GM18519 (cell line): ENCODE measurements at regions not wholly inside any gene's neighbourhood (a gene's known extent, or its start where the extent isn't known, plus 50 kb on each side); places are given as distances from the start of the nearest gene placed in this dataset.

ENCODE experiments used
- ATAC-seq: cut with Tn5 transposase; IDR thresholded peaks from one replicate; pipeline ENCODE4 v1.9.1; 2021; ENCODE audit warnings: mild to moderate bottlenecking, moderate library complexity; ENCODE audit not compliant: unreplicated experiment, low FRiP score

DNA sequence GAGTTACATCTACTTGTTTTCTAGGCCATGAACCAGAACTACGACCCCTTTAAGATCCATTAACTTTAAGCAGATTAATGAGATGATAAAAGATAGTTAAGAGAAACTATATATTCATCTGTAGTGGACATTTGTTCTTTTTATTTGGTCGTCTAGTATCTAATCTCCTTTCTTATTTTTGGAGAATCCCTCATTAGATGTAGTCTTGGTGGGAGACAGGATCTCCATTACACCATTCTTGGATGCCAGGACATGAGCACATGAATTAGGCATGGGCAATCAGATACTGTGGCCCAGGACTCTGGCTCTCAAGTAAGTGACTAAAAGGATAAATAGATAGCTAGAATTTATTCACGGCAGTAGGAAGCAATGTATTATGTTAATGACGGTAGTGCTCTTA lies 245.0 kb downstream of the ATP23 start:
- no peak for ATAC-seq

DNA sequence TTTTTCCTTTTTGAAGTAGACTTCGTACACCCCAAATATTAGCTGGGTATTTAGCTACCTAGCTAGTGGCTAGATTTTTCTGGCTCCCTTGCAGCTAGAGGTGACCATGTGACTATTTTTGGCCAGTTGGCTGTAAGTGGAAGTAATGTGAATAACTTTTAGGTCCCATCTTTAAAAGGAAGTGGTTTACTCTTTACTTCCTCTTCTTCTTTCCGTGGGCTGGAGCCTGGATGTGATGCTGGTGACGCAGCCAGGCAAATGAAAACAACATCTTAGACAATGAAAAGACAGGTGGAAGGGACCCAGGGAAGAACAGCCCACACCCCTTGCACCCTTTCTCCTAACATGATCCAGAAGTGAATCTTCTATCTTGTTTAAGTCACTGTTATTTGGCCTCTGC lies 245.5 kb downstream of the ATP23 start:
- ATAC-seq, result no peak

DNA sequence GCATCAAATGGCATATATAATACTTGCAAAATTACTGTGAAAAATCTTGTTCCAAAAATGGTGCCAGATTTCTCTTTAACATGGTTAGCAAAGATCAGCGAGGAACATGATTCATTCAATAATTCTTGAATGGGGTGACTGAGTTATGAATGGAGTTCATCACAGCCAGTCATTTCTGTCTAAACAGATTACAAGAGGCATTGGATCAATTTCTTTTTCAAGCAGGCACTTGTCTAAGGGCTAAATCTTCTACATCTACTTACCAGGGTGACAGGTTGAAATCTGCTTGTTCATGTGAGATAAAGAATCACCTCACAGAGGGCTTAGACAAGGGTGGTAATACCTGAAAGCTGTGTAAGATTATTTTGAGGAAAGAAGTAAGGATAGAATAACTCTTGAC lies 247.7 kb downstream of the ATP23 start:
- no peak for ATAC-seq

DNA sequence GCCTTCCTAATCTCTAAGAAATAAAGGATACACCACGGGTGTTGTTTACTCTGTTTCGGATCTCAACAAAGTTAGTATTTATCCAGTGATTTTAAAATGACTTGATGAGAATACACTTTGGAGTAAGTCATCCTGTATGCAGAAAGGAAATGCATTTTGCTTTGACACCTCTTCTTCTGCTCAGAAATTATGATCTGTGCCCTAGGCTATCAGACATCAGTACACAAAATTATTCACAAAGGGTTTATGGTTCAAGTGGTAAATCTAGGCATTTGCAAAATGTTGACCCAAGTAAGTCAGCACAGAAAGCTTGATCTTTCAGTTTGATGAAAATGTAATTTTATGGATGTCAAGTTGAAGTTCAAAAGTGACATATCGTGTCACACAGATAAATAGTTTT lies 248.5 kb downstream of the ATP23 start:
- ATAC-seq, result no peak

DNA sequence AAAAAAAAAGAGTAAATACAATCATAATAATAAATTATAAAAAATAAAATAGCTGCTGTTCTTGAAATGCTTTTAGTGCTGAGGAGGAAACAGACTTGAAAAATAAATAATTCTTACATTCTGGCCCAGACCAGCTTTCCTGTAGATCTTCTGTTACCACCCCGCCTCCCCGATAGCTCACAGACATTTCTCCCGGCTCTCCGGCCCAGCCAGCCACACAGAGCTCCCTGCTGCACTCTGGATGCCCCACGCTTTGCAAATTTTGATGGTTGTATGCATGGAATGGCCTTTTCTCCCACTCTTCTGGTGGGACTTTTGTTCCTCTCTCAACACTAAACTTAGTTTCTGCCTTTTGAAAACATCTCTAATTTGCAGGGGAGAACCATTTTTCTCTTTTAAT lies 249.3 kb downstream of the ATP23 start:
- no peak for ATAC-seq

DNA sequence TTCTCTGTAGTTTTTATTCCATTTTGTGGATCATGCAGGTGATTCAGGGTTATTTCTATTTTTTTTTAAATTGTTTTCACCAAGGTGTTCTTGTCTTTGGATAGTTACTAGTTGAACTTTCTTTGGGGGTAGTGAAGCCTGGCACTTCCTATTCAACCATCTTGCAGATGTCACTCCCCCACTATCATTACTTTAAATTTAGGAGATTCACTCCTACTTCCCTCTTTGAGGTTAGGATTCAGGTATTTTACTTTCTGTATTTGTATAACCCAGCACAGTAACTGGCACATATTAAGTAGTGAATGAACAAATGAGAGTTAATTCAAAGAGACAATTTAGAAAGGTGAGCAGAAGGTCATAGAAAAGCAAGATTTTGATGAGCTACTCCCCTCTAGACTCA lies 255.6 kb downstream of the ATP23 start:
- ATAC-seq, result no peak

DNA sequence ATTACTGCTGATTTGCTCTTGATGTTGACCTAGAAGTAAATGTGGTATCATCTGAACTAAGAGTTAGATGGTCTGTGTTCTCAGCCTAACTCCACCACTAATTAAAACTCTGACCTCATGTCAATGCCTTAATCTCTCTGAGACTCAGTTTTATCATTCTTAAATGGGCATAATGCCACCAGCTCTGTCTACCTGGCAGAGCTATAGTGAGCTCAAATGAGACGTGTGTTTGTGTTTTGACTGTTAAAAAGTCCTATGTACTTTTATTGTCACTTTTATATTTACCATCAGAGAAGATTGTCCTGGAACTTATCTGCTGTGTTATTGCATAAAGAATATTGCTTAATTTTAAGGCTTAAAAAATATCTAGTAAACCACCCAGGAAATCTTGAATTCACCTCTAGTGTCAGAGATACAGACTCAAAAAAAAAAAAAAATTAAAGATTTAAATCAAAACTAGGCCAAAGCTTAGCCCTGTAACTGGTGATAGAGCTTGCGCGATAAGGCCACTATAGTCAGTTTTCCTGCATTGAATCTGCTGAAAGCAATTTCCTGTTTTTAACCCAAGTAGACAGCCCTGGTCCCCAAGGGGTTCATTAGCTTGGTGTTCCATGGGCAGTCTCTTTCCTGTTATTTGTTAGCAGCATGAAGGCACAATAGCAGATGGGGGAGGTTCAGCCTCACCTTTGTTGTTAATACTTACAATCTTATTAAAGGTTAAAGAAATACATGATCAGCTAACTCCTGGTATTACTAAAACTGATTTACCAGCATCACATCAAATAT lies 261.8 kb downstream of the ATP23 start:
- no peak for ATAC-seq

DNA sequence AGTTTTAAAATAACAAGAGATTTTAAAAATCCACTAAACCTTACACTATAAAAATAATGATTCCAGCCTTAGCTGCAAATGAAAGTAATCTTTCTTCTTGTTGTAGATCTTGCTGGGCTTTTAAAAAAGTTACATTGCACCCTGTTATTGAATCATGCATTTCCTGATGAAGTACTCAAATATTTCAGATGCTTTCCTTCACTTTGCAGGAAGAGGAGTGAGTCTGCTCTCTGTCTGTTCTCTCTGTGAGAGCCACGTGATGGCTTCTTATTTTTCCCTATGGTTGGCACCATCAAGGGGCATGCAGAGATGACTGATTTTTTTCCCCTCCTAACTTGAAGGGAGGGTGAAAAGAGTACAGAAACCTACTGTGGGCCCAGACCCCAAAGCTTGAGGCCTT lies 262.7 kb downstream of the ATP23 start:
- no peak for ATAC-seq

DNA sequence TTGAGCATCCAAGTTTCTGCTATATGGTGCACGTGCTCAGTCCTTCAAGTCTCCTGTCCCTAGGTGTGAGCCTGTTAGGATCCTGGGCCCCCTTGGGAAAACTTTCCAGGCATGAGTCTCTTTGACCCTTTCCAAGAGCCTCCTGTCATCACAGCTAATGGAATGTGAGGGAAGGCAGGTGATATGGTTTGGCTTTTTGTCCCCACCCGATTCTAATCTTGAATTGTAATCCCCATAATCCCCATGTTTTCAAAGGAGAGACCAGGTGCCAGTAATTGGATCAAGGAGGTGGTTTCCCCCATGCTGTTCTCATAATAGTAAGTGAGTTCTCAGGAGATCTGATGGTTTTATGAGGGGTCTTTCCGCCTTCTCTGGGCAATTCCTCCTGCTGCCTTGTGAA lies 265.5 kb downstream of the ATP23 start:
- ATAC-seq, result no peak

DNA sequence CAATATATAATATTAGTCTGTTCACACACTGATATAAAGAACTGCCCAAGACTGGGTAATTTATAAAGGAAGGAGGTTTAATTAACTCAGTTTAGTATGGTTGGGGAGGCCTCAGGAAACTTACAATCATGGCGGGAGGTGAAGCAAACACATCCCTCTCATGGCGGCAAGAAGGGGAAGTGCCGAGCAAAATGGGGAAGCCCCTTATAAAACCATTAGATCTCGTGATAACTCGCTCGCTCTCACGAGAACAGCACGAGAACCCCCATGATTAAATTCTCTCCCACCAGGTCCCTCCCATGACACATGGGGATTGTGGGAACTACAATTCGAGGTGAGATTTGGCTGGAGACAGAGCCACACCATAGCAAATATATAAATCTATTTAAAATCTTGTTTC lies 269.8 kb downstream of the ATP23 start:
- no peak for ATAC-seq

DNA sequence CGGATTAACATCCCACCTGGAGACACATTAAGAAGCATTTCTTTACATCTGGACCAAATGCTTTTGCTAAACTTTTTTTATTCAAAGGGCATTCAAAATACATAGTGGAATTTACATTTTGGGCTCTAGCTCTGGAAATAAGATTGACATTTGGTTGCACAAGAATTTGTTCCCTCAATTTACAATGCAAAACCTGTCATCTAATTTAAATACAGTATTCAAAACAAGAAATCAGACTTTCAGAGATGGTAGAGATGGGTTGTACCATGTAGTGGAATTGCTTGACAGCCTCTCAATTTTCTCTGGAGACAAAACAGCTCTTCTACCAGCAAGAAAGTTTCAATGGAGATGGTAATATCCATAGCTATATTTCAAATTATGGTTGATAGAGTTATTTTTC lies 275.8 kb downstream of the ATP23 start:
- no peak for ATAC-seq

DNA sequence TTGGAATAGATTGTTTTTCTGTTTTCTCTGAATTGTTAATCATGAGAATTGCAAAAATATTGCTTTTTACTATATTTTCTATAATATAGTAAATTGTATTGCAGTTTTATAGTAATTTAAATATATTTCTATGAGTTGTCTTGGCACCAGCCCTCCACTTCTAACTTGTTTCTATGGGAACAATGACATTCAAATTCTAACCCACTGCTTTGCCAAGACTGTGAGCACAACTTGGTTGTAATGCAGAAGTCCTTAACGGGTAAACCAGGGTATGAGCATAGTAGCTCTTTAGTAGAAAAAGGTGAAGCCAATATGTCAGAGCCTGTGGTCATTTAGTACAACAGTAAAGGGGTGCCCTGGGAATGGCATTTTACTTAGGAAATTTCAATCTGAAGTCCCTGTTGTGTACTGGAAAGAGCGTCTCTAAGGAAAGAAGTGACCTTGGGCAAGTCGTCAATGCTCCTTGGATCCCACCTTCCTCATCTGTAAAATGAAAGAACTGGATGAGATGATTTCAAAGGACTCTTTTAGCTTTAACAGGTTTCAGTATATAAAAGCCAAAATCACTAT lies 283.3 kb downstream of the ATP23 start:
- ATAC-seq, result no peak

DNA sequence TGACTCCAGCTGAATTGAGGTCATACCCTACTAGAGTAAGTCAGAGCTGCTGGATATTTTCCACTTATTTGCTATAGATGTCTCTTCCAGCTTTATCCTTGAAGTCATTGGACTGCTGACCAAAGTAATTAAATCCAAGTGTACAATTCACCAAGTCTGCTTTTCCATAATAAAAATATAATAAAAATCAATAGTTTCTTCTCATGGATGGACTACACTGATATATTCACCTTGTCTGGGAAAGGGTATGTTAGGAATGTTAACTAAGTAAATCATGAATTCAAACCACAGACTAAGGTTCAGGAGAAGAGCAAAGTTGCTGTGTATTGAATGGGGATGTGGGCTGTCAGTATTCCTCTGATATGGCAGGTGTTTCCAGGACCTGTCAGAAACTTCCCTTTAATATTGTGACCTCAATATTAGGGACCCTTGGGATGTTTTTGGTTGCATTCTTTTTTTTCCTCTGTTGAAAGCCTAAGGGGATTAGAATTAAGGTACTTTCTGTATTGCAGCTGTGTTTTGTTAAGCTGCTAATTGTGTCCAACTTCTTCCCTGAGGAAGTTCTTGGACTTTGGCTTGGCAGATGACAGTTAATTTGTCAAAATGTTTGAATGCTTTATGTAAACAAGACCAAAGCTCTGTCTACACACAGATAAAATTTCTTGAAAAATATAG lies 284.0 kb downstream of the ATP23 start:
- no peak for ATAC-seq

DNA sequence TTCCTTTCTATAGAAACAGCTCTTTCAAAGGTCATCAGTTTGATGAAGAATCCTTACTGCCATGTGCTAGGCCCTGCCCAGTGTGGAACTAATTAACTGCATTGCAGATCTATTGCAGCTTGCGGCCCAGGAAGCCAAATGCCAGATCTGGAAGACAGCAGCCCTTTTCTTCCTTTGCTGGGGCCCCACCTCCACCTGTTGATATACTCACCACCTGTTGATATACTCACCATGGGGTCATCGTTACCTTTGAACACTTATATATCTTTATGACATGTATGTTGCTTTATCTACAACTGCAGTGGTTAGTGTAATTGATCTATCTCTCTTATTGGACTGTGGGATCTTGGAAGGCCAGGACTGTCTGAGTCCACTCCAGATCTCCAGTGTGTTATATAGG lies 292.5 kb downstream of the ATP23 start:
- ATAC-seq, result no peak

DNA sequence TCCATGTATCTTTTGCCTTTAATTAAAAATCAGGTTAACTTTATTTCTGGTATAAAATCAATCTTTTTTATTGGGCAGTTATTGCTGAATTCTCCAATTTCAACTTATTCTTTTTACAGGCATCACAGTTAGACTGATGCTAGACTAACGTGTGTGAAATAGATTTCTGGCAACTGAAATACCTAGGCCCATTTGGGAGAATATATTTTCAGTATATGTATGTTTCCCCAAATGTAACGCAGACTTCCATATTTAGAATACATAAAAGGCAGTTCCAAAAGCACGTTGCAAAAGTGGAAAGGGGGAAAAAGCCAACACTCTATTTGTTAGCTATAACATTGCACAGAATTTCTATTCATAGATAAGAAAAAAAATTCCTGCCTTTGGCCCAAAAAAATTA lies 297.0 kb downstream of the ATP23 start:
- ATAC-seq, result no peak

DNA sequence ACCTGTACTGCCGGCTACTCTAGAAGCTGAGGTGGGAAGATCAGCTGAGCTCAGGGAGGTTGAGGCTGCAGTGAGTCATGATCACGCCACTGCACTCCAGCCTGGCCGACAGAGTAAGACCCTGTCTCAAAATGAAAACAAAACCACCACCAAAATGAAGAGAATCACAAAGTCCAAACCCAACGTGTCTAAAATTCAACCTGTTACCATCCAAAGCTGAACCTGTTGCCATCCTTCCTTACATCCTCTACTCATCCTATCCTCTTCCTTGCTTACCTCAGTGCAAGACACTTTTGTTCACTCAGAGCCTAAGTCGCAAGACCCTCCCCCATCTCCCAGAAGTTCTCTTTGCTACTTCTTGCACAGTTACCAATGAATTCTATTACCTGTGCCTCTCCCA lies 299.7 kb downstream of the ATP23 start:
- no peak for ATAC-seq

DNA sequence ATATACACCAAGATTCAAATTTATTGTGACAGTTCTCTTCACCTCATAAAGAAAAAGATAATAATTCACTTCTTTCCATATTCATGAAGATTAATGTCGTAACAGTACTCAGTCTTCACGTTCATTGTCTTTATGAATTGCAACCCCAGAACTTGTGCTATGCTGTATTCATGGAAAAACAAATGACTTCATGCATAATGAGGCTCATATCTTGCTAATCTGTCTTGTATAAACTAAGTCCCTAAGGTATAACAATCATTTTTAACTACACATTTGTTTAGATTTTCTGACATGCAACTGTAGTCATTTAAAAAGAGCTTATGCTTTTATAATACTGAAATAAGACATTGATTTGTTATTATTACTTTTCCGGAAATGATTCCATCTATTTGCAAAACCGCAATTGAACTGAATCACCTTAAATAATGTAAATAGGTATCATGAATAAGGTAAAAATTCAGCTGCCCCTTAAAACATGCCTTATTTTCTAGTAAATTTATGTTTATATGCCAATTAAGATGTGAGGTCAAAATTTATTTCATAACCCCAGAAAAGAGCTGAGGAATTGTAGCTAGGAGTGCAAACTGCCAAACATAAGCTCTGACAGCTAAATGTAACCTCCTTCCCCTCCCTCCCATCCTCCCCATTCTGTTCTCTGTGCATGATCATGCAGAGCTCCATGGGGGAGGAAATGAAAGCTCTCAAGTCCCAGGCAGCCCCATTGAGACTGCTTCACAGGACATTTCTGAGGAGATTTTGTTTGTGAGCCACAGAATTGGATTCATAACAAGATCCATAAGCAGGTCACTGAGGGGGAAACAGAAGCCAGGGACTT lies 301.6 kb downstream of the ATP23 start:
- no peak for ATAC-seq

DNA sequence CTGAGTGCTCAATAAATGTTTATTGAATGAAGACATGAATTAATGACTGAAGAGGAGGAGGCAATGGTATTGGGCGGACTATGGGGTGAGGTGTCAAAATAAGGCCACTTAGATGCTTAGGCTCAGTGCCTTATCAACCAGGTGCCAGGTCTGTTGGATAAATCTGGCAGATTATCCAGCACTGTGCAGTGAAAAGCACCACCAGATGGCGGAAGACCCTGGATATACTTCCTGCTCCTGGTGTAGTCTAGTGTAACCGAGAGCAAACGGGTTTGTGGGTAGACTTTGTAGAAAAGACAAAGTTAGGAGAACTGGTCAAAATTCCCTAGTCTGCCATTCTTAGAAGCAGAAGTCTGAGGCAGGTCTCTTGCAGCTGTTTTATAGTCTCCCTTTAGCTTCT lies 306.3 kb downstream of the ATP23 start:
- no peak for ATAC-seq

DNA sequence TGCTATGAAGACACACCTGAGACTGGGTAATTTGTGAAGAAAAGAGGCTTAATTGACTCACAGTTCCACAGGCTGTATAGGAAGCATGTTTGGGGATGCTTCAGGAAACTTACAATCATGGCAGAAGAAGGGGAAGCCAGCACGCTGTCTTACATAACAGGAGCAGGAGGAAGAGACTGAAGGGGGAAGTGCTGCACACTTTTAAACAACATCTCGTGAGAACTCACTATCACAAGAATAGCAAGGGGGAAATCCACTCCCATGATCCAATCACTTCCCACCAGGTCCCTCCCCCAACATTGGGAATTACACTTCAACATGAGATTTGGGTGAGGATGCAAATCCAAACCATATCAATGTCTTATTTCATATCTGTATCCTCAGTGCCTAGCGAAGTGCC lies 307.2 kb downstream of the ATP23 start:
- ATAC-seq, result no peak

DNA sequence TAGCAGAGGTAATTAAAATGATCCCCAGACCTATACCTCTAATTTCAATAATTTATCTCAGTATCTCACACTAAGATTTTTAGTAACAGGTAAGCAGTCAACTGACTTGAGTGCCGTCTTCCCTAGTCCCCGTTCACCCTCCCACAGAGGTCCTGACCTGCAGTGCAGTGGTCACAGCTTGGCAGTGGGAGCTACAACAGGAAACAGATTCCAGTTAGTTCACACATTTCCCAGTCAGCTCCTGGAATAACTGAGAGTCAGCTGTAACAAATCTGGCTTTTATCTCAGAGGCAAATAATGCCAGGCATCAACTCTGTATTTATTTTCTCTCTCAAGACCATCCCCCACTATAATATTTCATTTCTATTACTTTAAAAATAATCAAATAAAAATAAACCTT lies 308.2 kb downstream of the ATP23 start:
- ATAC-seq, result no peak

DNA sequence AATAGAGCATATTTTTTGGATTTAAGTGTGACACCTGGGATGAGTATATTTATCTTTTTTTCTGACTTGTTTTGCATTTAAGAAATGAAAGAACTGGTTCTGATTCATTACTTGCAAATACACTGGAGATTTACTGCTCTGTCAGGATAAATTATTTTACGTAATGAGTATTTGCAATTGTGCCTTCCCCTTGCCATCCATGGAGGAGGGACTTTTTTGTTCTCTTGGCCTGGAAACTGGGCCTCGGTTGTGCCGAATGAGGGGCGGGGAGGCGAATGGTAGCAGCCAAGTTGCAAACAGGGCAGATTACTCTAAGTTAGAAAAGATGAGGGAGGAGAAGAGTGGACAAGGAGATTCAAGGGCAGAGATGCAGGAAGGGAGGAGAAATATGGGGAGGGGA lies 308.7 kb downstream of the ATP23 start:
- no peak for ATAC-seq
